NAMALWA (cell line): ENCODE measurements at regions not wholly inside any gene's neighbourhood (a gene's known extent, or its start where the extent isn't known, plus 50 kb on each side); places are given as distances from the start of the nearest gene placed in this dataset.
"Not testable (repeated sequence)": the region's sequence is repeated elsewhere in the genome, so short reads cannot be mapped to it uniquely, and the experiment has no call there.

Source experiments
- DNase-seq: peaks from one replicate; pipeline ENCODE4 v3.0.0-alpha.2; 2015; ENCODE audit warnings: low spot score

DNA sequence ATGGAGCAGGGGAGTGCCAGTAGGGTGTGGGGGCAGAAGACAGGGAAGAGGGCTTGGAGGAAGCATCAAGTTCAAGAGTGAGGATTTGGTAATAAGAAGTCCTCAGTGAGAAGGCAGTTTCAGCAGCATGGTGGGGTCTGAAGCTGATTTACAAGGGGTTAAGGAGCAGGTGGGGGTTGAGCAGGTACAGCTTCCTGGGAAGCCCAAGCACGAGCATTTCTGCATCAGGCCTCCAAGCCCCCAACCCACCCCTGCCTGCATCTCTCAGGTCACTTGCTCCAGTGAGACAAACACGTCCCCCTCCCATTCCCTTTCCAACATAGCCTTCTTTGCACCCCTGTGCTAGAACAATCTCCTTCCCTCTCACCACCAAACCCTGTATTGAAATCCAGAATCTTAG is 574.7 kb downstream of the MATN1 start:
- no peak for DNase-seq

DNA sequence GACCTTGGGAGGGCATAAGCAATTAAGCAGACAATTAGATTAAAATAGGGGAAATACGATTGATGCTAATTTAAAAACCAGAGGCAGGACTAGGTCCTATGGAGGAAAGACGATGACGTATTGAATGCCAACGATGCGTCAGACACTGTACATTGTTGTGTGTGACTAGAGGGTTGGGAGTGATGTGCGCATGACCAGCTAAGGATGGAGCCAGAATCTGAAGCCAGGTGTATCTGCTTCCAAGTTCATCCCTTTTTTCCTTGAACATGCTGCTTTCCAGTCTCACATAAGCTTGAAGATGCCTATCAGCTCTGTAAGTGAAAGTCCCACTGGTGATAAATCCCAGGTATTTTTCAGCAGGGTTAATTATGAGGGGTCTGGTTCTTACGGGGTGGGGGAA is 576.2 kb downstream of the MATN1 start:
- DNase-seq: no peak

DNA sequence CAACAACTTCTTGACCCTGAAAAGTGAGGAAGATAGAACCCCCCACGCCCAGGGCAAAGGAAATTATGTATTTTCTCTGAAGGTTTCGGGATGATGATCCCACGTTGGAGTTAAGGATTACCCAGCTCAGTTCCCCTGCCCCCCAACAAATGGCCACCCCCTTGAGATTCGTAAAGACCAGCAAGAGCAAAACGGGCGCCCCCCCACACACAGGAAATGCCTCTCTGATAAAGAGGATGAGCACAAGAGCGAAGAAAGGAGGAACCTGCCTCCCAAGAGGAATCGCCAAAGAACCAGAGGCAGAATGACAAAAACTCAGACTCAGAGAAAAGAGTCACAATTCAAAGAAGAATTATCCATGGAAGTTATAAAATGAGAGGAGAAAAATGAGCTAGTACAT is 576.9 kb downstream of the MATN1 start:
- DNase-seq: no peak

DNA sequence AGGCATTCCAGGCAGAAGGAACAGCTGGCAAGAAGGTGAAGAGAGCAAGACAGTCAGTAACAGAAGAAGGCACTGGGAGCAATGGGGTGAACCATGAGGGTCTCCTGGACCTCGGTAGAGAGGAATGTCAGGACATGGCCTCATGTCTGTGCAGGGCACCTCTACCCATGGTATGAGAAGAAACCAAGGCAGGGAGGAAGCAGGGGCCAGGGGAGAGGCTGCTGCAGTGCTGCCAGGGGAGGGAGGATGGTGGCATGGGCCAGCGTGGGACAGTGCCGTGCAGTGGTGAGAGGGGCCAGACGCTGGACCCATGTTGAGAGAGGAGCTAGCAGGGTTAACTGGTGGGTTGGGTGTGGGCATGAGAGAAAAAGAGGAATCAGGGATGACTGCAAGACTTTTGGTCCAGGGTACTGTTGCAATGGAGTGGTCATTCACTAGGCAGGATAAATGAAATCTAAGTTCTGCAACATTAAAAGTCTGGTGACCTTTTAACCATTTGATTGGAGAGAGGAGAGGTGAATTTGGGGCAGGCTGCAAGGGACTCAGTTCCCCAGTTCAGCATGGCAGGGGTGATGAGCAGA is 577.6 kb downstream of the MATN1 start:
- DNase-seq: no peak

DNA sequence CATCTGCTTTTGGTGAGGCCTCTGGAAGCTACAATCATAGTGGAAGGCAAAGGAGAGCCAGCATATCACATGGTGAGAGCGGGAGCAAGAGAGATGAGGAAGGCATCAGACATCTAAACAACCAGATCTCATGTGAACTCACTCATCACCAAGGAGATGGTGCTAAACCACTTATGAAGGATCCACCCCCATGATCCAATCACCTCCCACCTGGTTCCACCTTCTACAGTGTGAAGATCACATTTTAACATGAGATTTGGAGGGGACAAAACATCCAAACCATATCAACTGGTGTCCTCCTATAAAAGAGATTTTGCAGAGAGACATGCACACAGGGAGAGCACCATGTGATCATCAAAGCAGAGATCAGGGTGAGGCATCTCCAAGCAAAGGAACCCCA is 578.6 kb downstream of the MATN1 start:
- DNase-seq: no peak

DNA sequence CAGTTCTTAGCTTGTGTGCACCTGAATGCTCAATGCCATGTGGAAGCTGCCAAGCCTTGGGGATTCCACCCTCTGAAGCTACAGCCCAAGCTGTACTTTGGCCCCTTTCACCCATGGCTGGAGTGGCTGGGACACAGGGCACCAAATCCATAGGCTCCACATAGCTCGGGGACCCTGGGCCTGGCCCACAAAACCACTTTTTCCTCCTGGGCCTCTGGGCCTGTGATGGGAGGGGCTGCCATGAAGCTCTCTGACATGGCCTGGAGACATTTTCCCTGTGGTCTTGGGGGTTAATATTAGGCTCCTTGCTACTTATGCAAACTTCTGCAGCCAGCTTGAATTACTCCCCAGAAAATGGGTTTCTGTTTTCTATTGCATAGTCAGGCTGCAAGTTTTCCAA is 579.9 kb downstream of the MATN1 start:
- no peak for DNase-seq

DNA sequence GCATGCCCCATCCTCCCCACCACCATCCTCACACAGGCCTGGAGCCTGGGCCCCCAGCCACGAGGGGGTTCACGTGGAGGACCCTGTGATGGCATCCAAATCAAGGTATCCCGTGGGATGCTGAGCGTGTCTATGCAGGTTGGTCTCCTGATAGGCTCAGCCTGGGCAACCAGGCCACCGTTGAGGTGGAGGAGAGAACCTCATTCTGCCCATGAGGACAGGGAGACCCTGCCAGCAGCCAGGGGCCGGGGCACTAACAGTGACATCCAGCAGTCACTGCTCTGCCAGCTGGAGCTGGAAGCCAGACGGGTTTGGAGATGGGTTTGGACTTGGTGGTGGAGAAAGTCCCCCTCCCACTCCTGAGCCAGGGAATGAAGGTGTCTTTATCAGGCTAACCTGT is 582.8 kb downstream of the MATN1 start:
- no peak for DNase-seq

DNA sequence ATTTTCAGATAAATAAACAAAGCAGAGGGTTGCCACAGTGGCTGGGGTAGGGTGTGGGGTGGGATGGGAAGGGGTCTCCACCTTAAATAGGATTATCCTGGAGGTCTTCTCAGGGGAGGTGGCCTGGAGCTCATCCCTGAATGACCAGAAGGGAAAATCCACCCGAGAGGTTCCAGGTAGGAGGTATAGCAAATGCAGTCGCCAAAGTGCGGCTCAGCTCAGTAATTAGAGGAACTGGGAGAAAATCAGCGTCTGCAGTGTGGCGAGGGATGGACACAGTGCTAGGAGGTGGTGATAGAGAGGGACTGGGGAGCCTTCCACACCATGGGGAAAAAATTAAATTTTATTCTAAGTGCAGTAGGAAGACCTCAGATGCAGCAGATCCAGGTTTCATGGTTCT is 584.5 kb downstream of the MATN1 start:
- DNase-seq: no peak

DNA sequence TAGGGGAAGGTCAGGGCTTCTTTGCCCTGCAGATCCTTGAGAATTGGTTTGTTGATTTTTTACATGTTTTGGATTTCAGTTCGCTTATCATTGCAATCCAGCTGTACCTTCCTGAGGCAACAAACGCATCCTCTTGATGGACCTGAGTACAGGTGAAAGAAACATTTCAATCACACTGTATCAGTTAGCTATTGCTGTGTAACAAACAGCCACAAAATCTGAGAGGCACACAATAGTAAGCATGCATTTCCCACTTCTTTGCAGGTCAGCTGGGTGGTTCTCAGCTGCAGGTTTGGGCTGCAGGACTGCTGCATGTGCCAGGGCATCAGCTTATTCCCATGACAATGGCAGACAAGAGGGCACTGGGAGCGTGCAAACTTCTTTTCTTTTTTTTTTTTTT is 586.4 kb downstream of the MATN1 start:
- no peak for DNase-seq

DNA sequence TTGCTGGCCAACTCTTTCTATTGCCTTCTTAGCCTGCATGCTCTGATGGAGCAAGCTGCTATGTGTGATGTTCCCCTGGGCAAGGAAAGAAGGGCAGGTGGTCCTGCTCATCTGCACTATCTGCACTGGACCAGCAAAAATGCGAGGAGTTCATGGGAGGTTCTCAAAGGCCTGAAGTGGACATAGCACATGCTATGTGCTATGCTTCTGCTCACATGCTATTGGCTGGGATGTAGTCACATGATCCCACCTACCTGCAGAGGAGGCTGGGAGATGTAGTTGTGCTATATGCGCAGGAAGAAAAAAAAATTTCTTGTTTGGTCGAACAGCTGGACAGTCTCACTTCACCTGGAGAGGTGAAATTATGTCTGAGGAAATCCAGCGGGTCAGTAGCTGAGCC is 587.7 kb downstream of the MATN1 start:
- no peak for DNase-seq

DNA sequence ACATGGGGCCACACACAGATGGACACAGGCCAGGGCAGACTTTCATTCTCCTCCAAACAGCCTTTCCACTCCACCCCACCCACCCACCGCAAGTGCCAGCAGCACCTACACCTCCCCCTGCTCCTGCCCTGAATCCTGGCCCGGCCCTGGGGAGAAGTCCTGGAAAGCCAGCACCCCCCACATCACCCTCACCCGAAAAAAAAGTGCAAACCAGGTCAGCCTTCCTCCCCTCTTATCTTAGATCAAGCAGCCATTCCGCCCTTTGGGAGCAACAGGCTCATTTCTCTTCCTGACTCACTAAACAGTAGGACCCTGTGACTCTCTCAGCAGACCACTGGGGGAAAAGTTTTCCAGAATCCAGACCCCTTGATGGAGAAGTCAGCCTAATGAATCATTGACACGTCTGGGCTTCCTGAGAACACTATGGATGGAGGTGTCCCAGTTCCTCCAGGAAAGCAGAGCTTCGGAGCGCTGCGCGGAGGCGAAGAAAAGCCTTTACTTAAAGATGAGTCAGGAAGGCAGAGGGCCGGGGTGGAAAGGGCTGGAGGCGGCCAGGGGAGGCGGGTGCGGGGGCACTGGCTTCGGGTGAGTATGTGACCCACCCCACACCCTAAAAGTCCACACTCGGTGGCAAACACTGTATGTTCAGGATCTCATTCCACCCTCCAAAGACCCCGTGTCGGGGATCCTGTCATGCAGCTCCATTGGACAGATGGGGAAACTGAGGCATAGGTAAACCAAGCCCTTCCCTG is 588.7 kb downstream of the MATN1 start:
- DNase-seq: no peak

DNA sequence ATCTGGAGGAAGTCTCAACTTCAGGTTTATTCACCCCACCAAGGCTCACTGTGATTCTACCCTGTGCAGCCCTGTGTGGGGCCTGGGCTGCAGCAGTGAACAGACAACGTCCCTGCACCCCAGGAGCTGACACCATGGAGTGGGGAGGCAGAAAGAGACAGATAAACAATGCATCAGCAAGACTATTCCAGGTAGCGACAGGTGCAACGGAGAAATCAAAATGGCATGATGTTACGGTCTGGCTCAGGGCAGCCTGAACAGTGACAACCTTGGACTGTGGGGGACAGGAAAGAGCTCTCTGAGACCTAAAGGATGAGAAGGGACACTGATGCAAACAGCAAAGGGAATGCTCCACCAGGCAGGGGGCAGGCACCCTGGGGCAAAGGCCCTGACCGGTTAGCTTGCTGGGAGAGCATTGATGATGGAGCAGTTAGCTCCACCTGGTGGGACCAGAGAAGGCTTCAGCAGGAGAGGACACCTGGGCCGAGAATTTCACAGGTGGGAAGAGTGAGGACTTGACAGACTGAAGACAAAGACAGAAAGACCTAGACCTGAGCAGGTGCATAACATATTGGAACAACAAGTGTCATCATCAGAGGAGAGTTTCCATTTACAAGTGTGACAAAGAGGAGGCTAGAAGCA is 589.9 kb downstream of the MATN1 start:
- no peak for DNase-seq

DNA sequence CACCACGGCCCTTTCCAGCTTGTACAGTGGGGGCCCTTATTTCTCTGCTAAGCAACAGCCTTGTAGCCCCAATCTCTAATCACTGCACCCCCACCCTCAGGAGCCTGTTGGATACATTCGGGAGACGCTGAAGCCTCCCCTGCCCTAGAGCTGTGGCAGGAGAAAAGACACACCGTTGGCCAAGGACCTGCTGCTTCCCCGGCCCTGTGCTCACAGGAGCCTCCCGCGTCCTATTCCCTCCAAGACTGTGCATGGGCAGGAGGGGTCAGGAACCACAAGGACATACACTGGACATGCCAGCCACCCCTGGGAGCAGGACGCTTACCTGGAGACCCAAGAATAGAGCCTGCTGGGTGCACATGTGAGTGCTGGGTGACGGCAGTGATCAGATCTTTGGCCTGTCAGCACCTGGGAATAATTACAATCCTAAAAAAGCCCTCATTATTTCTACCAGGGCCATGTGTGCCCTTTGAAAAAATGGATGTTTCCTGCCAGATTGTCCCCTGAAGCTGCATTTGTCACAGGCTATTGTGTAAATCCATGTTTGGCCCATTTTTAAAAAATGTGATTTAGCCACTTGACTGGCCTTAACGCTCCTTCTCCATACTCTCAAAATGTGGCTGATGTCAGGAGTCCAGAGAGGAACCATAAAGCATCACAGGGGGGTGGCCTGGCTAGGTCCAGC is 590.6 kb downstream of the MATN1 start:
- no peak for DNase-seq

DNA sequence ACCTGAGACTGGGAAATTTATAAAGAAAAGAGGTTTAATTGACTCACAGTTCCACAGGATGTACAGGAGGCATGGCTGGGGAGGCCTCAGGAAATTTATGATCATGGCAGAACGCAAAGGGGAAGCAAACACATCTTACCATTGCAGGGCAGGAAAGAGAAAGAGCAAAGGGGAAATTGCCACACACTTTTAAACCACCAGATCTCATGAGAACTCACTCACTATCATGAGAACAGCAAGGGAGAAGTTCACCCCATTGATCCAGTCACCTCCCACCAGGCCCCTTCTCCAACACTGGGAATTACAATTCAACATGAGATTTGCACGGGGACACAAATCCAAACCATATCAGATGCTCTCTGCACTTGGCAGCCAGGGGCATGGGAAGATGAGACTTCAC is 592.8 kb downstream of the MATN1 start:
- not testable (repeated sequence) for DNase-seq

DNA sequence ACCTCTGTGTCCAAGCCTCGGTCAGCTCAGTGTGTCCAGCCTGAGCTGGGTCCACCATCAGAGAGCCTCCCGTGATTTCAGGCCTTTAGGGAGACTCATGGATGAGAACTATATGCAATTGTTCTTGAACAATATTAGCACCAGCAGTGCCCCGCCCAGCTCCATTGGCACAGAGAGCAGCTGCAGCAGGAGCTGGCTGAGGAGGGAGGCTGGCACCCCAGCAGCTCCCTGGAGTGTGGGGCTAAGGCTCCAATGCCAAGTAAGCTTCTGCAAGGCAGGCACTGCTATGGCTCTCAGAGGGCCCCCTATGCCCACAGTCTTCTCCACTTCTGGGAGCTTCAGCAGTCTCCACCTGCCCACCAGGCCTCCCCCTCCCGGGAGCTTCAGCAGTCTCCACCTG is 593.3 kb downstream of the MATN1 start:
- DNase-seq: no peak

DNA sequence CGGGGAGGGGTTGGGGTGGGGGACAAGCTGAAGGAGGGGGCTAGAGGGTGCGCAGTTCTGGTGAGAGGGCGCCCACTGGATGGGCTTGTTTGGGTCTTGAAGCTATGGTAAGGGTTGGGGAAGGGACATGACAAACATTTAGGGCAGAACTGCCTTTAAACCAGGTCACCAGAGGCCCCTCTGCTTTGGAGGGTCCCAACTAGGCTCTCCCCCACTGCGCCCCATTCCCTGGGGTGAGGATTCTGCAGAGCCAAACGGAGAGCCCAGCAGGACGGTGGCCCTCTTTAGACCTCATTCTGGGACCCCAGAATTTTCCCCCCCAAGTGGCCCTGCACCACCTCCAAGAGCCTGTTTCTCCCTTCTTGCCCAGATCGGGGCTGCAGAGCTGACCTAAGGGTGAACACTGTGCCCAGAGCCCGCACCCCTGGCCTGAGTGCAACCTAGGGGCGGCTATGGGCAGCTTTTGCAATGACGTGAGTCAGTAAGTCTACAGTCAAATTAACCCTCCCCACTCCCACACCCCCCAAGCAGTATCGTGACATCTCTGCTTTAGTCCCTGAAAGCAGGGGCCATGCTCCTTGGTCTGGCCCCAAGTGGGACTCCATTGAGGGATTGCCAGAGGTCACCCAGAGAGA is 593.8 kb downstream of the MATN1 start:
- no peak for DNase-seq

DNA sequence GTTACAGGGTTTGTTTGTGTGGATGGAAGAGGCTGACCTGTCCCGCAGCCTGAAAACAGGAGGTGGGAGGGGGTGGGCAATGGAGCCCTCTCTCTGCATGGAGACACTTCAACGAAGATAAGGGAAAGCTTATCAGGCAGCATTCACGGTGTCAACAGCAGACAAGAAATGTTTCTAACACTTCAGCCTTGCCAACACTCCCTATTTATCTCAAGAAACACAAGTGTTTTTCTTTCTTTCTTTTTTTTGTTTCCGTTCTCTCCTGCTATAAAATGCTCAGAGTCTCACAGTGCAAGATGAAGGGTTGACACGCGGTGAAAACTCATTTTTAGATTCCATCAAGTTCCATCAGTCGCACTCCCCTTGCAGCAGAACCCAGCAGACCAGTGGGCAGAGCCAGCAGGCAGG is 594.4 kb downstream of the MATN1 start:
- DNase-seq: no peak

DNA sequence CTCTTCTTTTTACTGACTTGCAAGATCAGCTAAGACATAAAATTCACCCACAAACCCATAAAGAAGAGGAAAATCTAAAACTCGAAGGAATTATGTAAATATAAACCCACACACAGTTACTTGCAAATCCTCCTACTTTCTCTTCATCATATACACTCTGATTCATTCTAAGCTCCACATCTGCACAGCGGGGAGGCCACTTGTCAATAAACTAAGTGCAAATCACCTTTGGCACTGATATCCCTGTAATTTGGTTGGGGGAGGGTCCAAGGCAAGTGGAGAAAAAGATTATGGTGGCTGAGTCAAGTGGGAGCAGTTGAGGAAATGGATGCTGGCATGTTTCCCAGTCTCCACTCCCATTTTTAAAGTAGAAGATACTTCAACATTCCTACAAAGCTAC is 596.5 kb downstream of the MATN1 start:
- DNase-seq: no peak

DNA sequence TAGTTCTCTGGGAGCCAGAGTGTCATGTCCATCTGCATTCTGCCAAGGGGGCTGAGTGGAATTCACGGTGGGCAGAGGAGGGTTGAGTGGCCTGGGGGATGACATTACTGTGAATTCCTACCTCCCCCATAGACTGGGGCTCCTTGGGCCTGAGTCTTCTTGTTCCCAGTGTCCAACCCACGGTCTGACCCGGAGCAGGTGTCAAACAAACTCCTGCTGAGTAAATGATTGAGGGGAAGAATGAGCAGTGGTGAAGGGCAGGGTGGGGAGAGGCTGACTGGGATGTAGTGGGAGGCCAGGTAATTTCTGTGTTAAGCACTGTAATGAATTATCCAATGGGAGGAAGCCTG is 597.6 kb downstream of the MATN1 start:
- DNase-seq: no peak

DNA sequence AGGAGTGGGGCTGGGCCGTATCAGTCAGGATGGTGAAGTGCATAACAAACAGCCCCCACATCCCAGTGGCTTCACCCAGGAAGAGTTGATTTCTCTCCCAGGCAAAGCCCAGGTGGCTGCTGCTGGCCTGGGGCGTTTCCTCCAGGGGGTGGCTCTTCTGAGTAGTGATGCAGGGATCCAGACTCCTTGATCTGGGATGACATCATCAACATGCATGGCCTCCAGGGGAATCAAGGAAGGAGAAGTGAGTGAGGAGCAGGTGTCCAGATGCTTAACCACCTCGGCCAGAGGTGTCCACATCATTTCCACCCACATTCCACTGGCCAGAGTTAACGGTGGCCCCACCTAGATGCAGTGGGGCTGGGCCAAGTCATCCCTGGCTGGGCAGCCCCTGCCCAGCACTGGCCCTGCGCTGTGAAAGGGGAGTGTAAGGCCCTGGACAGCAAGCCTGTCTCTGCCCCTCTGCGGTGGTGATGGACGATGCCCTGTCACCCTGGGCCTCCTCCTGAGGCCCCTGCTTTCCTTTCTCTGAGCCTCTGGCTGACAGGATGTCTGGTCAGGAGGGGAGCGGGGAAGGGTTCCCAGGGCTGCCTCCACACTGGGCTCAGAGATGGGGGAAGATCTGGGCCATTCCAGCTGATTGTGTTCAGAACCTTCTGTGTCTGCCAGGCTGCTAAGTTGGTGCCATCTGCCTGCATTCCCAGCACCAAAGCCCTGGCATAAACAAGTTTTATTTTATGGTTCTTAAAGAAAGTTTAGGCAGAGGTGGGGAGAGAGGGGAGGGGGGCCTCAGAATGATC is 598.2 kb downstream of the MATN1 start:
- no peak for DNase-seq

DNA sequence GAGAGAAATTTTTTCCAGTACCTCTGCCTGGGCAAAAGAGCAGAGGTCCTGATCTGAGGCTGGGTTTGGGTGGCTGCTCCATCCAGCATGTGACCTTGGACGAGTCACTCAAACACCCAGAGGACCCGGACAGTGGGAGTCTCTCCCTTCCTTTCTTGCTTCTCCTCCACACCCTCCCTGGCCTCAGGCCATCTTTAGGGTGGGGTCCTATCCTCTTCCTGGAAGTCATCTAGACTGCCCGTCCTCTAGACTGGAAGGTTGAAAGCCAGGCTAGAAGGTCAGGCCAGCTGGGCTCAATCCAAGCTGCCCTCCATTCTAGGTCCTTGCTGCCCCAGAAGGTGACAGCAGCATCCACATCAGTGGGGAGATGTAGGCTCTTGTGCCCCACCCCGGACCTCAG is 599.5 kb downstream of the MATN1 start:
- DNase-seq: no peak

DNA sequence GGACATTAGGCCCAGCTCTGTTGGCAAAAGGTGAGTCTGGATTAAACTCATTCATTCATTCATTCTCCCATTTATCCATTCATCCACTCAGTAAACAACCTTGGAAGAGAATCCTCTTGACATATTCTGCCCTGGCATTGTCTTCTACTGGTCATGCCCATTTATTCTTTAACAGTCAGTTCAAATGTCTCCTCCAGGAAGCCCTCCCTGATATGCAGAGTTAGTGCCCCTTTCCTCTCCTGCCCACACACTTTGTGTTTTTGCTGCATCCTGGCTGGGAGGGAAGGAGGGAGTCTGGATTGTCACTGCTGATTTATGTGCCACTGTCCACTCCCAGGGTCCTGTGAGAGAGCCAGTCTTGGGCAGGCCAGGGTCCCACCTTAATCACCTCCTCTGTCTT is 600.3 kb downstream of the MATN1 start:
- DNase-seq: no peak
